ENCODE measurements at regions not wholly inside any gene's neighbourhood (a gene's known extent, or its start where the extent isn't known, plus 50 kb on each side); places are given as distances from the start of the nearest gene placed in this dataset.

DNA sequence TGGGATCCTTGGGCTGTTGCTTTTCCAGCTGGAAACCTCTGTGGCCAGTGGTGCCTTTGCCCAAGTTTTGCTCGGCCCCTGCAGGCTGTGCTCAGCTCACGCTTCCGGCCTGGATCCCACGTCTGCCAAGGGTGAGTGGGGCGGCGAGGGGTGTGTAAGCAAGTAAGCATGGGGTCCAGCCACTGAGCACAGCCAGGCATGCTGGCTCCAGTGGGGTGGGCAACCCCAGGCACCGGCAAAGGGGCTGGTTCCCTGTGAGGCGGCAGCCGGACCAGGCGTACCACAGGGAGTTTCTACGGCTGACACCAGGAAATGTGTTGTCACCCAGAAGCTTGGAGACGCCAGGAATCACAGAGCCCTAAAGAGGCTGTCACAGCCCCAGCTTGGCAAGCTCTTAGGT lies 393.4 kb upstream of the CCDC196 start:
- no peak for TF ChIP-seq CTCF (IDR thresholded peaks at IDR 0.05; ENCODE audit: low read depth, low read length, missing control alignments)
- Histone ChIP-seq H3K27ac (no peak overlapping the region), H3K36me3 (replicated peaks) (no peaks in the 10 kb centered on the region), H3K27me3 (replicated peaks) (no peaks in the 10 kb centered on the region), H3K4me3 (ENCODE audit: low read depth, low read length) (no peak overlapping the region)
- in situ Hi-C loops (cut with HindIII; ENCODE audit: low pct_ligation_motif_present, low sequenced_read_pairs): no loop called here
- no peak for DNase-seq

DNA sequence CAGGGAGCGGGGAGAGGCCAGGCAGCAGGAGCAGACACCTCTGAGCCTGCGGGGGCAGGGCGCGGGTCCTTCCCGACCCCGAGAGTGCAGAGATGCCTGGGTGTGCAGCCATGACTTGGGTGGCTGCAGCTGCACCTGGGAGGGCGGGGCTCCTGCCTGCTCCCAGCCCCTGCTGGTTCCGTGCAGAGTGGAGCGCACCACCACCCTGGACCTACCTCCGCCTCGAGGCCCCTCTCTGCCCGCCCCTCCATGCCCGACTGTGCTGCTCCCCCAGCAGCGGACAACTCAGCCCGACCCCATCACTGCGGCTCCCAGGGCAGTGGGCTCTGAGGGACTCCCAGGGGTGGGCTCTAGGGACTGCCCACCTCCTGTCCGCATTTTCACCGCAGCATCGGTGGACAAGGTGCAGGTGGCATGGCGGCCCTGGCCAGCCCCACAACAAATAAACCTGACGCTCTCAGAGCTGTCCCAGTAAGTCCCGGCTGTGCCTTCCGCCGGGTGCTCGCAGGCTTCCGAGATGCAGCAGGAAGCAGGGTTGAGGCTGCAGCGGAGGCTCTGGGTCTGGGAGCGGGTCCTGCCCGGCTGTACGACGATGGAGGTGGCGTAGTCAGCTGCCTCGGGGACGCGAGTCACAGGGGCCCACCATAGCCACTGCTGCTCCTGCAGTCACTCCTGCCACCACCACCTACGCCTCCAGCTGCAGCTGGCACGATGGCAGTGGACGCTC lies 392.0 kb upstream of the CCDC196 start:
- no peak overlapping the region for H3K27ac ChIP-seq
- TF ChIP-seq CTCF (IDR thresholded peaks at IDR 0.05; ENCODE audit: low read depth, low read length, missing control alignments): no peak
- in situ Hi-C loops (cut with HindIII; ENCODE audit: low pct_ligation_motif_present, low sequenced_read_pairs): no loop called here
- H3K4me3 ChIP-seq (ENCODE audit: low read depth, low read length): no peak overlapping the region
- H3K36me3 ChIP-seq (replicated peaks): no peaks in the 10 kb centered on the region
- no peaks in the 10 kb centered on the region for H3K27me3 ChIP-seq (replicated peaks)
- no peak for DNase-seq

GRCh38 chr14:66099451-66099850 lies 386.7 kb upstream of the CCDC196 start:
- Histone ChIP-seq H3K4me3 (ENCODE audit: low read depth, low read length) (no peak overlapping the region), H3K27me3 (replicated peaks) (no peaks in the 10 kb centered on the region), H3K27ac (no peak overlapping the region), H3K36me3 (replicated peaks) (no peaks in the 10 kb centered on the region)
- DNase-seq: no peak
- in situ Hi-C loops (cut with HindIII; ENCODE audit: low pct_ligation_motif_present, low sequenced_read_pairs): no loop called here
- no peak for TF ChIP-seq CTCF (IDR thresholded peaks at IDR 0.05; ENCODE audit: low read depth, low read length, missing control alignments)

DNA sequence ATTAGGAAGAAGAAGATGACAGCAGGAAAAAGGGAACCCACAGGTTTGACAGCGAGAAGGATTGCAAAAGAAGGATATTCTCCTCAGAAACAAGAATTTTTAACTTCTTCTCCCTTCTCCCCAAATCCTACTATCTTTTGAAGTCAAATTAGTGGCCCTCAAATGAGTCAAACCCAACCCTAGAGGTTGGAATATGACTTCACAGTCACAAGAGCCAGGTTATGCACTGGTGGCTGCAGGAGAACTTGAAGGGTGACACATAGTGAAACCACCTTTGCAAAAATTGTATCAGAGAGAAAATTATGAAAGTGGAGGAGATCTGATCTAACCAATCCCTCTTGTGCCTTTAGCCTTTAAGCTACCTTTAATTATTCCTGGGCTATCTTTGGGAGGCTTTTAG lies 386.2 kb upstream of the CCDC196 start:
- Histone ChIP-seq H3K4me3 (ENCODE audit: low read depth, low read length) (no peak overlapping the region), H3K27ac (no peak overlapping the region), H3K27me3 (replicated peaks) (no peaks in the 10 kb centered on the region), H3K36me3 (replicated peaks) (no peaks in the 10 kb centered on the region)
- no peak for TF ChIP-seq CTCF (IDR thresholded peaks at IDR 0.05; ENCODE audit: low read depth, low read length, missing control alignments)
- no peak for DNase-seq
- in situ Hi-C loops (cut with HindIII; ENCODE audit: low pct_ligation_motif_present, low sequenced_read_pairs): no loop called here

- no peak for TF ChIP-seq CTCF (IDR thresholded peaks at IDR 0.05; ENCODE audit: low read depth, low read length, missing control alignments)
- in situ Hi-C loops (cut with HindIII; ENCODE audit: low pct_ligation_motif_present, low sequenced_read_pairs): no loop called here
- Histone ChIP-seq H3K36me3 (replicated peaks) (no peaks in the 10 kb centered on the region), H3K4me3 (ENCODE audit: low read depth, low read length) (no peak overlapping the region), H3K27me3 (replicated peaks) (no peaks in the 10 kb centered on the region), H3K27ac (no peak overlapping the region)
- no peak for DNase-seq
Measured at GRCh38 chr14:66101662-66102061, 384.5 kb upstream of the CCDC196 start.

- no peak for TF ChIP-seq CTCF (IDR thresholded peaks at IDR 0.05; ENCODE audit: low read depth, low read length, missing control alignments)
- H3K27ac ChIP-seq: no peak overlapping the region
- in situ Hi-C loops (cut with HindIII; ENCODE audit: low pct_ligation_motif_present, low sequenced_read_pairs): no loop called here
- no peaks in the 10 kb centered on the region for H3K27me3 ChIP-seq (replicated peaks)
- H3K36me3 ChIP-seq (replicated peaks): no peaks in the 10 kb centered on the region
- no peak overlapping the region for H3K4me3 ChIP-seq (ENCODE audit: low read depth, low read length)
- DNase-seq: no peak
Measured at GRCh38 chr14:66104486-66104885, 381.7 kb upstream of the CCDC196 start.

Data from brain microvascular endothelial cell (primary cell).